Karpas-422 (cell line): ENCODE measurements at regions not wholly inside any gene's neighbourhood (a gene's known extent, or its start where the extent isn't known, plus 50 kb on each side); places are given as distances from the start of the nearest gene placed in this dataset.

ENCODE experiments used
- DNase-seq: peaks from one replicate; pipeline ENCODE4 v3.0.0-alpha.2; 2015
- H2AFZ ChIP-seq: fragments of 200-600 bp; sonication (generic); 2 replicates; pipeline ENCODE4 v1.6.1; 2014; ENCODE audit warnings: antibody characterized with exemption, low read length, mixed read lengths
- H3K27ac ChIP-seq: fragments of 200-600 bp; sonication (generic); 2 replicates; pipeline ENCODE4 v1.5.1; 2014; ENCODE audit warnings: mild to moderate bottlenecking, low read length, moderate library complexity
- H3K27me3 ChIP-seq: fragments of 200-600 bp; sonication (generic); 2 replicates; pipeline ENCODE4 v1.6.1; 2014; ENCODE audit warnings: low read length, mixed read lengths
- H3K36me3 ChIP-seq: fragments of 200-600 bp; sonication (generic); 2 replicates; pipeline ENCODE4 v1.6.1; 2014; ENCODE audit warnings: low read length, mixed read lengths; ENCODE audit not compliant: insufficient read depth
- H3K4me1 ChIP-seq: fragments of 200-600 bp; sonication (generic); 2 replicates; pipeline ENCODE4 v1.6.1; 2014; ENCODE audit warnings: mild to moderate bottlenecking, low read length, mixed read lengths
- H3K4me2 ChIP-seq: fragments of 200-600 bp; sonication (generic); 2 replicates; pipeline ENCODE4 v1.6.1; 2014; ENCODE audit warnings: low read length, low read depth, mild to moderate bottlenecking; ENCODE audit not compliant: poor library complexity, severe bottlenecking
- H3K4me3 ChIP-seq: fragments of 200-600 bp; sonication (generic); 2 replicates; pipeline ENCODE4 v1.5.1; 2014; ENCODE audit warnings: mild to moderate bottlenecking, antibody characterized with exemption, low read length, mixed read lengths
- H3K79me2 ChIP-seq: fragments of 200-600 bp; sonication (generic); 2 replicates; pipeline ENCODE4 v1.6.1; 2014; ENCODE audit warnings: mild to moderate bottlenecking, low read length, mixed read lengths
- H3K9ac ChIP-seq: fragments of 200-600 bp; sonication (generic); 2 replicates; pipeline ENCODE4 v1.6.0; 2014; ENCODE audit warnings: low read length
- H3K9me2 ChIP-seq: fragments of 200-600 bp; sonication (generic), shearing (Covaris generic); replicated peaks from 2 replicates; pipeline ENCODE4 v1.6.0; 2014; ENCODE audit warnings: mild to moderate bottlenecking, low read length, moderate library complexity; ENCODE audit not compliant: insufficient read depth
- H3K9me3 ChIP-seq: fragments of 300-700, 200-600 bp; sonication (generic); 2 replicates; pipeline ENCODE4 v1.6.1; 2014; ENCODE audit warnings: low read length, mixed read lengths
- H4K20me1 ChIP-seq: fragments of 200-600 bp; sonication (generic); 2 replicates; pipeline ENCODE4 v1.6.1; 2014; ENCODE audit warnings: mild to moderate bottlenecking, antibody characterized with exemption, low read length, low read depth; ENCODE audit not compliant: insufficient read depth

DNA sequence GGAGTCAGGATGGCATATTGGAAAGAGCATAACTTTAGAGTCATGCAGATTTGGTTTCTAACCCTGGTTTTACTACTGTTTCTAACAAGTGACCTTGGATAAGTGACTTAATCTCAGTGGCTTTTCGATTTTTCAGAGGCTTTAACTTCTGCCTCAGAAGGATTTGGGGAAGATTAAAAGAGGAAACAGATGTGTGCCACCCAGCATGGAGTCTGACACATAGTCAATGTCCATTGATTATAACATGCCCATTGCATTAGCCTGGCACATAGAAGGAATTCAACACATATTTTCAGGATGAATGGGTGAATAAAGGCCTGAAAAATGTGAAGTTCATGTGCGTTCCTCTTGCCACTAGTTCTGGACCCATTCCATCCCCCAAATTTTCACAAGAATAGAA lies 438.2 kb downstream of the EPHA4 start:
- Histone ChIP-seq H3K4me2 (no peak overlapping the region), H3K27me3 (no peaks in the 10 kb centered on the region), H4K20me1 (no peaks in the 10 kb centered on the region), H3K9me3 (no peaks in the 10 kb centered on the region), H3K36me3 (no peaks in the 10 kb centered on the region), H3K4me3 (no peak overlapping the region), H3K79me2 (no peaks in the 10 kb centered on the region), H3K9ac (no peak overlapping the region), H3K27ac (no peak overlapping the region), H3K9me2 (no peaks in the 10 kb centered on the region), H3K4me1 (no peaks in the 10 kb centered on the region), H2AFZ (no peak overlapping the region)
- no peak for DNase-seq

DNA sequence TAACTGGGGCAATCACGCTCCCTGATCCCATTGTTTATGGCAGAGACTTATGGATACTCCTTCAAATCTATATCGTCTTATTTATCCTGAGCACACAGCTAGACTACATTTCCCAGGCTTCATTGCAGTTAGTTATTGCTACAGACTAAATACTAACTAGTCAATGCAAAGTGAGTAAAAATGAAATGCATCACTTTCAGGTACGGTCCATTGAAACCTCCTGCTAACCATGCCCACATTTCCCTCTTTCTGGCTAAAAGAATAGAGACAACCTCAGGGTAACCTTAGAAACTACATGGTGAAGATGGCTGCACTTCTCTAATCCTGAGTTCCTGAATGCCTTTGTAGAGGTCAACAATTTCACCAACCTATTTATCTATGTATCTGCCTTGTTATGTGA lies 437.4 kb downstream of the EPHA4 start:
- Histone ChIP-seq H2AFZ (no peak overlapping the region), H3K36me3 (no peaks in the 10 kb centered on the region), H3K9ac (no peak overlapping the region), H3K4me3 (no peak overlapping the region), H3K27ac (no peak overlapping the region), H3K27me3 (no peaks in the 10 kb centered on the region), H3K4me1 (no peaks in the 10 kb centered on the region), H4K20me1 (no peaks in the 10 kb centered on the region), H3K79me2 (no peaks in the 10 kb centered on the region), H3K9me2 (no peaks in the 10 kb centered on the region), H3K9me3 (no peaks in the 10 kb centered on the region), H3K4me2 (no peak overlapping the region)
- DNase-seq: no peak

DNA sequence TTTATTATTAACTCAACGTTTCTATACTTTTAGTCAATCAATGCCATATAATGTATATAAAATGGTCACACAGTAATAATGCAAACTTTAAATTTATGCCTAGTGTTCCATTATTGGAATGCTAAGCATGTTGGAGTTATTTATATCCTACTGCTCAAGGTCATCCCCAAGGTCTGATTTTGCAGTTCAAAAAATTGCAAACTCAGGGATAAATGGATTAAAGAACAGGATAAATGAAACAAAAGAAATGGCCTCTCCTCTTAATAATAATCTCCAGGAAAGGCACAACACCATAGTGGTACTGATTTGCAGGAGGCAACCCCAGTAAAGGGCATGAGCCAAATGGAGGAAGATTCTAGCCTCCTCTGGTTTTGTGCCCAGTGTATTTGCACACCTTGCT lies 436.4 kb downstream of the EPHA4 start:
- Histone ChIP-seq H3K36me3 (no peaks in the 10 kb centered on the region), H3K4me2 (no peak overlapping the region), H2AFZ (no peak overlapping the region), H3K79me2 (no peaks in the 10 kb centered on the region), H3K4me3 (no peak overlapping the region), H3K9me3 (no peaks in the 10 kb centered on the region), H3K9me2 (no peaks in the 10 kb centered on the region), H3K9ac (no peak overlapping the region), H3K4me1 (no peaks in the 10 kb centered on the region), H3K27me3 (no peaks in the 10 kb centered on the region), H3K27ac (no peak overlapping the region), H4K20me1 (no peaks in the 10 kb centered on the region)
- no peak for DNase-seq

DNA sequence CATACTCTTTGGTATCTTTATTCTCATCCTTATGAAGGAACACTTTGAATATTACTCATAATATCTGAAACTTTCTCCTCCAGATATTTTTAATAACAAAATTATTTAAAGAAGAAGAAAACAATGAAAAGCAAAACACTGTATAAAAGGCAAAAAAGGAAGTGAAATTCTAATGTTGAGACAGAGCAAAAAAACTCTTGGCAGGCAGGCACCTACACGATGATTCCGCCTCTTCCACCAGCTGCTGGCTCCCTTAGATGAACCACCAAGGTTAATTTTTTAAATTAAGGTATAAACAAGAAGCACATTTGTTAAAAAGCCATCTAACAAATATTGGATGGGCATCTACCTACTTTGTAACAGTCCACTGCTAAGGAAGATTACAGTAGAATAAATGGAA lies 434.7 kb downstream of the EPHA4 start:
- no peaks in the 10 kb centered on the region for H3K9me3 ChIP-seq
- H3K9me2 ChIP-seq: no peaks in the 10 kb centered on the region
- no peak overlapping the region for H3K9ac ChIP-seq
- no peak overlapping the region for H2AFZ ChIP-seq
- H4K20me1 ChIP-seq: no peaks in the 10 kb centered on the region
- H3K4me1 ChIP-seq: no peaks in the 10 kb centered on the region
- no peak overlapping the region for H3K4me2 ChIP-seq
- H3K27ac ChIP-seq: no peak overlapping the region
- no peaks in the 10 kb centered on the region for H3K27me3 ChIP-seq
- no peak overlapping the region for H3K4me3 ChIP-seq
- H3K79me2 ChIP-seq: no peaks in the 10 kb centered on the region
- H3K36me3 ChIP-seq: no peaks in the 10 kb centered on the region
- DNase-seq: no peak

DNA sequence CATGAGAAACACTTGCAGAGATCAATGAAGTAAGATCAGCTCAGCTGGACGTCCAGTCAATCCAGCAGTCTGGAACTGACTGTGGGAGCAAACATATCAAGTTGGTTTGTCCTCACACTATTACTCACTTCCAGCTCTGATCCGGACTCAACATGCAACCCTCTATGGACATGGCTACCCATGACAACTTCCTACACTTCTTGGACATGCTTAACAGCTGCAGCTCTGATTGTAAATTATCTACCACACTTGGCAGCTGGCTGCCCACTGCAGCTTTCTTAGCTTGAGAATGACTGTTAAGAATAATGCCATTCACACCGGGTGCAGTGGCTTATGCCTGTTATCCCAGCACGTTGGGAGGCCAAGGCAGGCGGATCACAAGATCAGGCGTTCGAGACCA lies 429.8 kb downstream of the EPHA4 start:
- no peak for DNase-seq
- H3K4me3 ChIP-seq: no peak overlapping the region
- no peaks in the 10 kb centered on the region for H4K20me1 ChIP-seq
- H3K9me3 ChIP-seq: no peaks in the 10 kb centered on the region
- H3K9me2 ChIP-seq: no peaks in the 10 kb centered on the region
- no peaks in the 10 kb centered on the region for H3K79me2 ChIP-seq
- no peaks in the 10 kb centered on the region for H3K27me3 ChIP-seq
- H3K27ac ChIP-seq: no peak overlapping the region
- no peaks in the 10 kb centered on the region for H3K36me3 ChIP-seq
- no peak overlapping the region for H3K9ac ChIP-seq
- H3K4me1 ChIP-seq: no peaks in the 10 kb centered on the region
- H2AFZ ChIP-seq: no peak overlapping the region
- no peak overlapping the region for H3K4me2 ChIP-seq

DNA sequence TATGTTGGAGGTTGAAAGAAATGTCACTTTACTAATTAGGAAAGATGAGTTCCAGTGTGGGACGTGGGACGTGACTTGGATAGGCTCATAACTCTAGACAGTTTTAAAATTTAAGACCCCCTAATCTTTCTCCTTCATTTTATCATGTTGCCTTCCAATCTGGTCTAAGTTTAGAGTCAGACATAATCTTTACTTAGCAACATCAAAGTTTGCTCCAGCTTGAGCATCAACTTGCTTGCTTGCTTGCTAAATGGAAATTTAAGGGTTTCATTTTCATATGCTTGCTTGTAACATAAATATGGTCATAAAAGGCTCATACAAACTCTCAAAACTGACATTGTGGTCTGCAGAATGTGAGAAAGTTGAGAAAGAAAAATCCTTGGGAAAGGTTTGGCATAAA lies 428.9 kb downstream of the EPHA4 start:
- Histone ChIP-seq H3K9ac (no peak overlapping the region), H3K27ac (no peak overlapping the region), H3K79me2 (no peaks in the 10 kb centered on the region), H3K4me1 (no peaks in the 10 kb centered on the region), H3K27me3 (no peaks in the 10 kb centered on the region), H3K9me2 (no peaks in the 10 kb centered on the region), H3K9me3 (no peaks in the 10 kb centered on the region), H3K4me3 (no peak overlapping the region), H3K4me2 (no peak overlapping the region), H3K36me3 (no peaks in the 10 kb centered on the region), H4K20me1 (no peaks in the 10 kb centered on the region), H2AFZ (no peak overlapping the region)
- DNase-seq: no peak

DNA sequence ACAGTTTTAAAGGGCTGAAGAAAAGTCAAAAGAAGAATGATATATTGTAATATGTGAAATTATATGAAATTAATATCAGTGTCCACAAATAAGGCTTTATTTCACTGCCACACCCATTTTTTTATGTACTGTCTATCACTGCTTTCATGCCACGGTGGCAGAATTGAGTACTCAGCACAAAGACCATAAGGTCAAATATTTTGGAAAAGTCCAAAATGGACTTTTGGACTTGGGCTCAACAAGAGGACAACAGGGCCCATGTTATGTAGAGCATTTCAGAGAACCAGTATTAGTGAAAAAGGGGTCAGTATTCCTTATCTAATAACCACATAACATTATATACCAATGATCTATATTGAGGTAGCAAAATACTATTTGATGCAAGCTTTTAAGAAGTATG lies 427.2 kb downstream of the EPHA4 start:
- H3K9me2 ChIP-seq: no peaks in the 10 kb centered on the region
- H3K9ac ChIP-seq: no peak overlapping the region
- no peaks in the 10 kb centered on the region for H3K79me2 ChIP-seq
- no peaks in the 10 kb centered on the region for H3K36me3 ChIP-seq
- peaks cover 1% of the 10 kb centered on the region; the same call in 1 of the 2 replicates for H3K4me1 ChIP-seq
- no peaks in the 10 kb centered on the region for H3K27me3 ChIP-seq
- no peak overlapping the region for H3K4me2 ChIP-seq
- DNase-seq: no peak
- no peak overlapping the region for H3K27ac ChIP-seq
- no peaks in the 10 kb centered on the region for H4K20me1 ChIP-seq
- H2AFZ ChIP-seq: no peak overlapping the region
- no peaks in the 10 kb centered on the region for H3K9me3 ChIP-seq
- no peak overlapping the region for H3K4me3 ChIP-seq

DNA sequence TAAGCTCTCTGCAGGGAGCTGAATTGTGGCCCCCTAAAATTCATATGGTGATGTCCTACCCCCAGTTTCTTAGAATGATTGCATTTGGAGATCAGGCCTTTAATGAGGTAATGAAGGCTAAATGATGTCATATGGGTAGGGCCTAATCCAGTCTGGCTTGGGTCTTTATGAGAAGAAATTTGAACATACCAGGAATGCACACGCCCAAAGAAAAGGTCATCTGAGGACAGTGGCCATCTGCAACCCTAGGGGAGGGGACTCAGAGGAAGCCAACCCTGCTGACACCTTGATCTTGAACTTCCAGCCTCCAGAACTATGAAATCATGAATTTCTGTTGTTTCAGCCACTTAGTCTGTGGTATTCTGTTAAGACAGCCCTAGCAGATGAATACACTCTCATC lies 426.7 kb downstream of the EPHA4 start:
- H3K9me2 ChIP-seq: no peaks in the 10 kb centered on the region
- H3K27me3 ChIP-seq: no peaks in the 10 kb centered on the region
- H3K9ac ChIP-seq: no peak overlapping the region
- DNase-seq: no peak
- no peaks in the 10 kb centered on the region for H3K36me3 ChIP-seq
- no peaks in the 10 kb centered on the region for H4K20me1 ChIP-seq
- no peak overlapping the region for H2AFZ ChIP-seq
- H3K4me2 ChIP-seq: no peak overlapping the region
- H3K27ac ChIP-seq: no peak overlapping the region
- H3K4me1 ChIP-seq: peaks cover 4% of the 10 kb centered on the region; the same call in 1 of the 2 replicates
- no peaks in the 10 kb centered on the region for H3K79me2 ChIP-seq
- no peak overlapping the region for H3K4me3 ChIP-seq
- no peaks in the 10 kb centered on the region for H3K9me3 ChIP-seq

DNA sequence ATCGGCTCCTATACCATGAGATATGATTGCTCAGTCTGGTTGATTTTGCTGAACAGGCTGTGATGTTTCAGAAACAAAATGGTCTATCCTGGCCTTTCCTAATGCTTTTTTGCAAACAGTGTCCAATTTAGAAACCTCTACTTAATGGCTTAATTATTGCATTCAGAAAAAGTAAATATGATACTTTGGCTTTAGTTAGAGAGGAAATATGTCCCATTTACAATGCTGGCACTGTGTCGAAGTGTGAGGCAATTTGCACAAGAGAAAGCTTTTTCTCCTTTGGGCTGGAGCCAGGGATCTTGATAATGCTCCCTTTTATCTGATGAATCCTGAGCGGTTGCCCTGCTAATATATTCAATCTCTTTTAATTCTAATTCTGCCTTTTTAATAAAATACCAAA lies 418.9 kb downstream of the EPHA4 start:
- Histone ChIP-seq H2AFZ (no peak overlapping the region), H3K79me2 (no peaks in the 10 kb centered on the region), H3K27me3 (no peaks in the 10 kb centered on the region), H3K27ac (no peak overlapping the region), H3K36me3 (no peaks in the 10 kb centered on the region), H3K9me2 (no peaks in the 10 kb centered on the region), H3K4me1 (peaks cover 4% of the 10 kb centered on the region; the same call in 1 of the 2 replicates), H3K9me3 (no peaks in the 10 kb centered on the region), H3K9ac (no peak overlapping the region), H3K4me3 (no peak overlapping the region), H4K20me1 (no peaks in the 10 kb centered on the region), H3K4me2 (no peak overlapping the region)
- no peak for DNase-seq
